ENCODE measurements at regions not wholly inside any gene's neighbourhood (a gene's known extent, or its start where the extent isn't known, plus 50 kb on each side); places are given as distances from the start of the nearest gene placed in this dataset.

DNA sequence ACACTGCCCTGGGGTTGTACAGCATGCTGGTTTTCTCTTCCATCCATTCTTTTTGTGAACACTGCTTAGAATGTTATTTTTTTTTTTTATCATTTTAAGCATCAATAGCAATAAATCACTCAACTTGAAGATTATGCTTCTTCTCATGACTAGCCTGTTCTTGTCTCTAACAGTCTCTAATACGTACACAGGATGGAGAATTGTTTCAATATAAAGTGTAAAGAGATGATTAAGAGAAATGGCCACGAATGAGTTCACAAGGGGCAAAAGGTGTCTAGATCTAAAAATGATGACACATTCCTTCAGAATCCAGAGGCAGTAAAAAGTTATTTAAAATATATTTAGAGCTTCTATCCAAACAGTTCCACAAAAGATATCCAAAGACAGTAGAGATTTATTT is 390.2 kb downstream of the HDGFL1 start:
- H3K27ac ChIP-seq (ENCODE audit: extremely low read length, insufficient read depth, low read length) = no peak overlapping the region
- TF ChIP-seq MXI1 (IDR thresholded peaks at IDR 0.05; ENCODE audit: borderline replicate concordance, low read depth, low read length) (no peak), NCOA5 (CRISPR knock-in tag; IDR thresholded peaks at IDR 0.05) (no peak), ZNF20 (CRISPR knock-in tag; IDR thresholded peaks at IDR 0.05) (no peak), NFYB (CRISPR knock-in tag; IDR thresholded peaks at IDR 0.05) (no peak), ZNF766 (CRISPR knock-in tag; IDR thresholded peaks at IDR 0.05; ENCODE audit: borderline replicate concordance) (no peak), WIZ (CRISPR knock-in tag; IDR thresholded peaks at IDR 0.05) (no peak), MED13 (CRISPR knock-in tag; IDR thresholded peaks at IDR 0.05) (no peak), ZNF75D (CRISPR knock-in tag; IDR thresholded peaks at IDR 0.05; ENCODE audit: borderline replicate concordance) (no peak), ZNF335 (CRISPR knock-in tag; IDR thresholded peaks at IDR 0.05) (no peak), ZBTB38 (CRISPR knock-in tag; IDR thresholded peaks at IDR 0.05) (no peak), GATAD1 (CRISPR knock-in tag; IDR thresholded peaks at IDR 0.05) (no peak), ZNF382 (CRISPR knock-in tag; IDR thresholded peaks at IDR 0.05; ENCODE audit: borderline replicate concordance) (no peak), CEBPG (CRISPR knock-in tag; IDR thresholded peaks at IDR 0.05) (no peak), ZNF44 (CRISPR knock-in tag; IDR thresholded peaks at IDR 0.05) (no peak), FOXA3 (CRISPR knock-in tag; IDR thresholded peaks at IDR 0.05) (no peak), RBM39 (IDR thresholded peaks at IDR 0.05; ENCODE audit: low read depth, low read length, poor library complexity, severe bottlenecking) (no peak)
- TF ChIP-seq, protein P1, sequence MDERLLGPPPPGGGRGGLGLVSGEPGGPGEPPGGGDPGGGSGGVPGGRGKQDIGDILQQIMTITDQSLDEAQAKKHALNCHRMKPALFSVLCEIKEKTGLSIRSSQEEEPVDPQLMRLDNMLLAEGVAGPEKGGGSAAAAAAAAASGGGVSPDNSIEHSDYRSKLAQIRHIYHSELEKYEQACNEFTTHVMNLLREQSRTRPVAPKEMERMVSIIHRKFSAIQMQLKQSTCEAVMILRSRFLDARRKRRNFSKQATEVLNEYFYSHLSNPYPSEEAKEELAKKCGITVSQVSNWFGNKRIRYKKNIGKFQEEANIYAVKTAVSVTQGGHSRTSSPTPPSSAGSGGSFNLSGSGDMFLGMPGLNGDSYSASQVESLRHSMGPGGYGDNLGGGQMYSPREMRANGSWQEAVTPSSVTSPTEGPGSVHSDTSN (CRISPR knock-in tag; IDR thresholded peaks at IDR 0.05) = no peak
- TF ChIP-seq, protein P2, sequence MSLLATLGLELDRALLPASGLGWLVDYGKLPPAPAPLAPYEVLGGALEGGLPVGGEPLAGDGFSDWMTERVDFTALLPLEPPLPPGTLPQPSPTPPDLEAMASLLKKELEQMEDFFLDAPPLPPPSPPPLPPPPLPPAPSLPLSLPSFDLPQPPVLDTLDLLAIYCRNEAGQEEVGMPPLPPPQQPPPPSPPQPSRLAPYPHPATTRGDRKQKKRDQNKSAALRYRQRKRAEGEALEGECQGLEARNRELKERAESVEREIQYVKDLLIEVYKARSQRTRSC (CRISPR knock-in tag; IDR thresholded peaks at IDR 0.05; ENCODE audit: low read depth) = no peak
- TF ChIP-seq, protein P3, sequence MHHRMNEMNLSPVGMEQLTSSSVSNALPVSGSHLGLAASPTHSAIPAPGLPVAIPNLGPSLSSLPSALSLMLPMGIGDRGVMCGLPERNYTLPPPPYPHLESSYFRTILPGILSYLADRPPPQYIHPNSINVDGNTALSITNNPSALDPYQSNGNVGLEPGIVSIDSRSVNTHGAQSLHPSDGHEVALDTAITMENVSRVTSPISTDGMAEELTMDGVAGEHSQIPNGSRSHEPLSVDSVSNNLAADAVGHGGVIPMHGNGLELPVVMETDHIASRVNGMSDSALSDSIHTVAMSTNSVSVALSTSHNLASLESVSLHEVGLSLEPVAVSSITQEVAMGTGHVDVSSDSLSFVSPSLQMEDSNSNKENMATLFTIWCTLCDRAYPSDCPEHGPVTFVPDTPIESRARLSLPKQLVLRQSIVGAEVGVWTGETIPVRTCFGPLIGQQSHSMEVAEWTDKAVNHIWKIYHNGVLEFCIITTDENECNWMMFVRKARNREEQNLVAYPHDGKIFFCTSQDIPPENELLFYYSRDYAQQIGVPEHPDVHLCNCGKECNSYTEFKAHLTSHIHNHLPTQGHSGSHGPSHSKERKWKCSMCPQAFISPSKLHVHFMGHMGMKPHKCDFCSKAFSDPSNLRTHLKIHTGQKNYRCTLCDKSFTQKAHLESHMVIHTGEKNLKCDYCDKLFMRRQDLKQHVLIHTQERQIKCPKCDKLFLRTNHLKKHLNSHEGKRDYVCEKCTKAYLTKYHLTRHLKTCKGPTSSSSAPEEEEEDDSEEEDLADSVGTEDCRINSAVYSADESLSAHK (CRISPR knock-in tag; IDR thresholded peaks at IDR 0.05; ENCODE audit: borderline replicate concordance) = no peak
- TF ChIP-seq, protein P4, sequence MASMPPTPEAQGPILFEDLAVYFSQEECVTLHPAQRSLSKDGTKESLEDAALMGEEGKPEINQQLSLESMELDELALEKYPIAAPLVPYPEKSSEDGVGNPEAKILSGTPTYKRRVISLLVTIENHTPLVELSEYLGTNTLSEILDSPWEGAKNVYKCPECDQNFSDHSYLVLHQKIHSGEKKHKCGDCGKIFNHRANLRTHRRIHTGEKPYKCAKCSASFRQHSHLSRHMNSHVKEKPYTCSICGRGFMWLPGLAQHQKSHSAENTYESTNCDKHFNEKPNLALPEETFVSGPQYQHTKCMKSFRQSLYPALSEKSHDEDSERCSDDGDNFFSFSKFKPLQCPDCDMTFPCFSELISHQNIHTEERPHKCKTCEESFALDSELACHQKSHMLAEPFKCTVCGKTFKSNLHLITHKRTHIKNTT (CRISPR knock-in tag; IDR thresholded peaks at IDR 0.05) = no peak
- intact Hi-C loops (cut with micrococcal nuclease; ENCODE audit: unreplicated experiment) = no loop called here
- no peak overlapping the region for H3K4me3 ChIP-seq (replicated peaks in 1 of 3; ENCODE audit: insufficient read depth in 1 of 3, low read depth in 2 of 3, low read length in 3 of 3)
- DNase-seq (ENCODE audit: low spot score) = no peak
- no peak for ATAC-seq
- H3K4me1 ChIP-seq (ENCODE audit: insufficient read depth, low read length) = no peaks in the 10 kb centered on the region
- ChIA-PET CTCF (ENCODE audit: low intra/inter-chr PET ratio, low total read pairs) (no interaction called here), POLR2A (no interaction called here)
- H3K4me2 ChIP-seq (ENCODE audit: low read depth, low read length) = no peak overlapping the region
- H3K9me3 ChIP-seq (ENCODE audit: low read length) = peaks cover 94% of the 10 kb centered on the region
- no peaks in the 10 kb centered on the region for H3K79me2 ChIP-seq (ENCODE audit: insufficient read depth, low read length)
- H3K9ac ChIP-seq (ENCODE audit: insufficient read depth, low read depth, low read length) = no peak overlapping the region
- WGBS (ENCODE audit: low lambda C conversion rate) = 2% methylated on average over 2 of the region's 2 CpGs
- H2AFZ ChIP-seq (ENCODE audit: low read length) = no peak overlapping the region
- no TSS peak for BruUV-seq (replicated peaks)
- in situ Hi-C loops (cut with HindIII; ENCODE audit: extremely low pct_ligation_motif_present, low pct_unique_long_range_greater_than_20kb) = no loop called here
- no peaks in the 10 kb centered on the region for H3K36me3 ChIP-seq (replicated peaks in 1 of 2; ENCODE audit: control insufficient read depth in 1 of 2, insufficient read depth in 2 of 2, low read length in 2 of 2)
- H3K27me3 ChIP-seq (ENCODE audit: control insufficient read depth in 1 of 2, insufficient read depth in 2 of 2, low read length in 2 of 2) = no peaks in the 10 kb centered on the region
- no peaks in the 10 kb centered on the region for H4K20me1 ChIP-seq (ENCODE audit: insufficient read depth, low read length)
- FAIRE-seq = no peak

Measured in HepG2 (cell line).